Stimulated activated CD4-positive, alpha-beta T cell treated with anti-CD3 and anti-CD28 coated beads, Interleukin-4, amount 100 ng/mL, for 48 hours (primary cell): ENCODE measurements at regions not wholly inside any gene's neighbourhood (a gene's known extent, or its start where the extent isn't known, plus 50 kb on each side); places are given as distances from the start of the nearest gene placed in this dataset.
"Not testable (repeated sequence)": the region's sequence is repeated elsewhere in the genome, so short reads cannot be mapped to it uniquely, and the experiment has no call there.

ENCODE experiments used
- DNase-seq, 2 donors: peaks; one replicate each; pipeline ENCODE4 v3.0.0-alpha.2; 2020; ENCODE audit warnings: low read depth in 2 of 2

DNA sequence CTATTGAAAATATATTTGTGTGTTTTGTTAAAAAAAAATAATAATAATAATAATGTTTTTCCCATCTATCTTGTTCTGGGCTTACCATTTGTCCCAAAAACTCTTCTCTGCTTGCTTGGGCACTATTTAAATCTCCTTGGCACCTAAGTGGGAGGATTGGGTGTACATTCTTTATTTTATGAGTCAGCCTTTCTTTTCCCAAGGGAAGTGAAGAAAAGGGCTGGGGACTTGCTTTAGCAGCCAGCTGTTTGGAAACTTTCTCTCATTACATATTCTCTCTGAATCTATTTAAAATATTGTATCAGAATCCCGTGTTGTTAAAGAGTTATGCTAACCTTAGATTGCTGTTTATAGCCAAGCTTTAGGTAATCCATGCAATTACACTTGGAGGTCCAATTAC is 2332.4 kb downstream of the ARAP2 start:
- DNase-seq, result no peak

DNA sequence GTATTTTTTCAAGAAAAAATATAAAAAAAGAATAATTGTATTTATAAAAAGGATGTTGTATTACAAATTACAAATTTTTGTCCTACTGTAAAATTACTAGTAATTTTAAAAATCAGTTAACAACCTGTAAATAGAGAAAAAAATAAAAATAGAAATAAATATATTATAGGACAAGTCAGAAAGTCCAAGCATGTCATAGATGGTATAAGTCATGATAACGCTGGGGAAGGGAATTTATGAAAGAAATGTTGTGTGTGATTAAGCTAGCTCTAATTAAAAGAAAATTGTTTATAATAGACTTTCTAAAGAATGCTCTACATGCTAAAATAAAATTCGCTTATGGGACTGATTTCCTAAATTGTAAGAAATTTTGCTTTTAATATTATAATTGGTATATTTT is 2329.9 kb downstream of the ARAP2 start:
- DNase-seq, result no peak

DNA sequence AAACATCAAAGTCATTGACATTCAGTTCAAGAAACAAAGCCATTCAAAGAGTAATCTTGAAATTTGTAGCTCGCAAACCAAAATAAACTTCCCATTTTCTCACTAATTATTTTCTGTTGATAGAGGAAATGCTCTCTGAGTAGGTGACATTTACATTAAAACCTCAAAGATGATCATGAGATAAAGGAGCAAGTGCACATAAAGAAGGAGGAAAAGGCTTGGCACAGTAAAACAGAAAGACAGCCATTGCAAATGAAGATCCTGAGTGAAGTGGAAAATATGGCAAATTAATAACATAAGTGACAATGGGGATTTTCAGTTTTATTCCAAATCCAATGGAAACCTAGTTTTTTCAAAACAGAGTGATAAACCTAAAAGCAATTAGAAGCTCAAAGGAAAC is 2320.8 kb downstream of the ARAP2 start:
- no peak for DNase-seq

DNA sequence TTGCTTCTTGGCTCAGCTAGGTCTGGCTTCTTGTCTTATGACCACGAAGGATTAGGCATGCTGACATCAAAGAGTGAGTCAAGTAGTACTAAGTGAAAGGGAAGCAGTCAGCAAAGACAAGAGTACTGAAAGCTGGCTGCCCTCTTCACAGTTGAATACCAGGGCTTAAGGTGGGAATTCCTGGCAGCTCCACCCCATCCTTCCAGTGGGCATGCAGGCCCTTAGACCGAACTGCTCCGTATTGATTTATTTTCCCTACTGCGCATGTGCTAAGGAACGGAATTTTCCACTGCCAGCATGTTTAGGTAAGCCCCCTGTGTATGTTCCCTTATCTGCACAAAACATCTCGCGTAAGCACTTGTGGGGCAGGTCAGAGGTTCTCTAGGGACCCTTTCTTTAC is 2320.1 kb downstream of the ARAP2 start:
- no peak for DNase-seq

DNA sequence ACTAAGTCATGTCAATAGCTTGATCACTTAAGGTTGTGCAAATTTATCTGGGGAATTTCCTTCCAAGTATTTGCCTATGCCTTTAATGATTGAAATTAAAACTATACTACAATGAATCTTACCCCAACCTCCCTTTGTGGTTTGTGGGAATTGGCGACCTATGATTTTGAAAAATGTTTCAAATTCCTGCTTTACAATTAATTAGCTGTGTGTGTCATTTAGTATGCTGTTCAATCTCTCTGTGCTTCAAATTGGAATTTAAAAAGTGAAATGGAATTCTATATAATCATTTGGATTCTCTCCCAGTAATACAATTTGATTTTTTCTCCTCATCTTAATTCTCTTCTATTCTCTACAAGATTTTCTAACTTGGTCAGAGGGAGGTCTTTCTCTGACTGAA is 2319.5 kb downstream of the ARAP2 start:
- DNase-seq, result no peak

DNA sequence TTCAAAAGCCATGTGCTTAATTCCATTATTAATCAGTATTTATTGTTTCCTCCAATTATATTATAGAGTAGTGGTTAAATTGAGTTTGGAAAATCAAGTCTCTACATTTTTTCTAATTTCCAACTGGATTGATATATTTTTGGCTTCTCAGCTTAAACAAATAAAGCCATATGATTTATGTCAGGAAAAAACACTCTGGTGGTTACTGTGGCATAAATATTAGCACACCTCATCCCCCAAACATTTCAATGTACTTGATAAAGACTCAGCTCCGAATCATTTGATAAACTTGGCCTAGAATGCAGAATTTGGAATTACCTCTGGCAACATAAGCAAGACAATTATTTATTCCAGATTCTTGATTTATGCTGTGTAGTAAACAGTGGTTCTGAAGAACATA is 2313.8 kb downstream of the ARAP2 start:
- no peak for DNase-seq

DNA sequence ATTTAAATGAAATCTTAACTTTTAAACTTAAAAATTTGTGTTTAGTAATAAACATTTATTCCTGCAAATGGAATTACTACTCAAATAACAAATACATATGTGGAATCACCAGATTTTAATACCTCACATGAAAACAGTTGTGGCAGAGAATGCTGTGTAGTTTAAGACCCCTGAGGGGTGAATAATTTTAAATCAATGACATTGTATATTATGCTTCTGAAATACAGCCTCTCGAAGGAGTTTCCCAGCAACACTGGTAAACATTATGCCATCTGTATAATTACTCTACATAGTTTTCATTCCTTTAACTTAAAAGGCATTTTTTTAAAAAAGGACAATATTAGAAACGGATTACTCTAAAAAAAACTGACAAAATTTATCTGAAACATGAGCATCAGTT is 2313.3 kb downstream of the ARAP2 start:
- no peak for DNase-seq

DNA sequence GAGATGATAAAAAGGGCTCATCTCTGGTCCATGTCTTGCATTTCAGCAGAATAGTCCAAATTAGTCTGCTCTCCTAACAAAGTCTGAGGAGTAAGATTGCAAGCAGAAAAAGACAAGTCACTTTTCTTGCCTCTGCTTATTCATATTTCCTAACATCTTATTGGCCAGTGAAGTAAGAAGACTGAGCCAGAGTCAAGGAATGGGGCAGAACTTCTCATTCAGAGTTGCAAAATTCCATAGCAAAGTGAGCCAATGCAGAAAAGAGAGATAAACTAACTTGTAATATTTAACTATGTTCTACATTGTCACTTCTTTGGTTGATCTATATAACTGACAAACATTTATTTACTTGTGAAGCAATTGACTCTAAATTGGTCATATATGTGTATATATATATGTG is 2304.0 kb downstream of the ARAP2 start:
- no peak for DNase-seq

DNA sequence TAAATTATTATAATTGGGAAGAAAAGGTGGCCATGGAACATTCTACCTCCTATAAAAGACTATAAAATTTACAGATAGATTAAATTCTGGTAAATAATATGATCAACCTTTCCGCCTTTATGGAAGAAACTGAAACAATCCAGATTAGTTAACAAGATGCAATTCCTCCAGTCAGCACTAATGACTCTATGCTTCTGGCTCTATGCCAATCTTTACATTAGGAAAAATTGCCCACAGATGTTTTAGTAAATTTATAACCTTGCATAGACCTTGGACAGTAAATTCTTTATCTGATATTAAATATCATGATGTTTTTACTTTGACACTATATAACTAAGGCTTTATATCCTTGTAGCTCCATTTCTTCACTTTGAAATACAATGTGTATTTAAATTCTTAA is 2302.5 kb downstream of the ARAP2 start:
- DNase-seq, result no peak

DNA sequence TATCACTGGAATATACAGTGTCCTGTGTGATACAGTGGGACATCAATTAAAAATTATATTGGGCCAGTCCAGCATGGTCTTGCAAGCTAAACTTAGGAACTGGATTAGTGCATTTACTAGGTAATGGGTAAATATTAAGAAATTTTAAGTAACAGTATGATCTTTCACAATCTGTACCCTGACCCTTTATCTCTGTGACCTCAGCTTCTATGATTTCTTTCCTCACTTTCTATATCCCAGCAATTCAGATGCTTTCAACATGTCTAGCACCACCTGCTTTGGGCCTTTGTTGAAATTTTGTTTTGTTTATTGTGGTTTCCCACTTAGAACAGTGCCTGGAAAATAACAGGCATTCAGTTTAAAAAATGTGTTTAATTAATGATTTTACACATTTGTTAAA is 2295.4 kb downstream of the ARAP2 start:
- no peak for DNase-seq

DNA sequence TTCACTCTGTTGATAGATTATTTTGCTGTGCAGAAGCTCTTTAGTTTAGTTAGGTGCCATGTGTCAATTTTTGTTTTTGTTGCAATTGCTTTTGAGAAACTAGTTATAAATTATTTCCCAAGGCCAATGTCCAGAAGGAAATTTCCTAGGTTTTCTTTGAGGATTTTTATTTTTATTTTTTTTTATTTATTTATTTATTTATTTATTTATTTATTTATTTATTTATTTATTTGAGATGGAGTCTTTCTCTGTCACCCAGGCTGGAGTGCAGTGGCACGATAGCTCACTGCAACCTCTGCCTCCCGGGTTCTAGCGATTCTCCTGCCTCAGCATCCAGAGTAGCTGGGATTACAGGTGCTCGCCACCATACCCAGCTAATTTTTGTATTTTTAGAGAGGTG is 2290.5 kb downstream of the ARAP2 start:
- not testable (repeated sequence) for DNase-seq

DNA sequence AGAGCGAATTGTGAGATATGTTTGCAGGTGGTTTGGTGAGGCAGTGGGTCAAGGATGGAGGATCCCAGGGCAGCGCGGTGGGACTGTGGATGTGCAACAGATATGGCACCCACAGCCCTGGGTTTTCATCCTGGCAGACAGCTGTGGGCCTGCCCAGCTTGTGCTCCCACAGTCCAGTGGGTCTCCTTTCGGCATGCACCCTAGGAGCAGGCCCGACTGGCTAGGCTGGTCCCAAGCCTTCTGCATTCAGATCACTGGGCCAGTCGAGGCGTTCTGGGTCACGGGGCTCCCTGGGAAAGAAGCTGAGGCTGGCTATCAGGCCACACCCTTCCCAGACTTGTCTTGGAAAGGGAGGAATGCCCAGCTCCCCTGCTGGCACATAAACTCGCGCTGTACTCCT is 2289.6 kb downstream of the ARAP2 start:
- DNase-seq, result no peak

DNA sequence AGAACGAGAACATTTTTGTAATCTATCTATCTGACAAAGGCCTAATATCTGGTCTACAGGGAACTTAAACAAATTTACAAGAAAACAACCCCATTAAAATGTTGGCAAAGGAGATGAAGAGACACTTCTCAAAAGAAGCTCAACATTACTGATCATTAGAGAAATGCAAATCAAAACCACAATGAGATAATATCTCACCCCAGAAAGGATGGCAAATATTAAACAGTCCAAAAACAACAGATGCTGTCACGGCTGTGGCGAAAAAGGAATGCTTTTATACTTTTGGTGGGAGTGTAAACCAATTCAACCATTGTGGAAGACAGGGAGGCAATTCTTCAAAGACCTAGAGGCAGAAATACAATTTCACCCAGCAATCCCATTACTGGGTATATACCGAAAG is 2284.8 kb downstream of the ARAP2 start:
- DNase-seq, result no peak

DNA sequence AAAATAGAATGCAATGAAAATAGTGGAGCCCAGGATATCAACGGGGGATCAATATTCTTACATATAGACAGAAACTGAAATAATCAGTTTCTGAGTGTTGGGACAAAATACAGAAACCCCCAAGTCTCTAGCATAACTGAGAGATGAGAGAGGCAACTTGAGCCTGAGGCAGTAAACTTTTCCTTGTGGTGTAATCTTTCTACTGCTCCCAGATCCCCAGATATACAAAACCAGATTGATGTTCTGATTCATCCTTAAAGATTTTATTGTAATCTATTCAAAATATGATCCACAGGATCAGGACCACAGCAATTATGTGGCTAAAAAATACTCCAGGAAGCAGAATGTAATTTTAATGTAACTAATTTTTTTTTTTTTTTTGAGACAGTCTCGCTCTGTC is 2282.6 kb downstream of the ARAP2 start:
- DNase-seq, result no peak

DNA sequence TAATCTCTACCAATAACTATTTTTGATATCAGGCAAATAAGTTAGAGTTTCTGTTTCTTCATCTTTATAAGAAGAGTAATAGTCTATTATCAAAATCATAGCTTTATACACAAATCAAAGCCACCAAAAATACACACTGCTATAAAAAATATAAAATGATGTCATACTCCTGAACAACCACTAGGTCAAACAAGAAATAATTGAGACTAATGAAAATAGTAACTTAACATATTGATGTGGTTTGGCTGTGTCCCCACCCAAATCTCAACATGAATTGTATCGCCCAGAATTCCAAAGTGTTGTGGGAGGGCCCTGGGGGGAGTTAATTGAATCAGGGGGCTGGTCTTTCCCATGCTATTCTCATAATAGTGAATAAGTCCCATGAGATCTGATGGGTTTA is 2277.5 kb downstream of the ARAP2 start:
- DNase-seq, result no peak

DNA sequence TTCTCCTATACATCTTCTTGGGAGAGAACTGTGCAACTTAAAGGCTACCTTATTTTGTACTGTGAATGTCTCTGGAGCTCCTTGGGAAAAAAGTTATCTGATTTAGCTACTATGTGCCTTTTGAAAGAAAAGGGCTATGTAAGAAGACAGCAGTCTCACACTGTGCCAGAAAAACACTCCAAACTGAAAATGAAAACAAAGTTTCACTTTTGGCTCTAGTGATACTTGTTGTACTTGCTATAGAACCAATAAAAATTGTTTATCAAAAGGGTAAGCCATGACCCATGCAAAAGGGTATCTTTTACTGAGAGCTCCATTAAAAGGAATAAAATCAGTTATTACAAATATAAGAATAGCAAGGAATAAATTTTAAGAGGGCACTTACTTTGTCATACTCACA is 2270.0 kb downstream of the ARAP2 start:
- DNase-seq, result no peak

DNA sequence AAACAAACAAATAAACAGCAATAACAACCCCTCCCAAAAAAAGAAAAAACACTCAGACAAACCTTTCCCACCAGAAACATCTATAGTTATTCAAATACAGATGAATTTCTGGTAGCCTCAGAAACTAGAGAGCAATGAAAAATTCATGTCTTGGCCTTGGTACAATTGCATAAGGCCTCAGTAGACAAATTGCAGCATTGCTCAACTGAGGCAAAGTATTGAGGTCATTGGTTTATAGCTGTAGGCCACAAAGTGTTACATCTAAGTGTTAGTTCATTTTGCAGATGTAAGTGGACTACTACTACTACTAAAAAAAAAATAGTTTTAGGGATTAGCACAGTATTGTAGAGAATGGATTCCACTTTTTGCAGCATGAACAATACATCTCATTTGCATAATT is 2268.3 kb downstream of the ARAP2 start:
- DNase-seq, result no peak

DNA sequence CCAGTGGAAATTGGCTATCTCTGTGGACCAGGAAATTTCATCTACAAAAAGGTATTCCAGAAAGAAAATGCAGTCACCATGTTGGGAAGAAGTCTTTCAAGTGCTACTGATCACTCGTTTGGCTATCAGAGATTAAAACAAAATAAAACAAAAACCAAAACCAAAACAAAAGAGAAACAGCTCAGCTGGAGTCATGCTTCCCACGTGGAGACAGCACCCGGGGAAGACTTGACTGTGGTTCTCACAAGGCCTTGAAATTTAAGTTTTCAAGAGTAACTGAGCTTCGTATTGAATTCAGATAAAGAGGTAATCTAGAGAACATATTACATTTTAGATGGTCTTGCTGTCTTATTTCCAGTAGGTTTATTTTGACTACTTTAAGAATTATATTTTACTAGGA is 2264.5 kb downstream of the ARAP2 start:
- not testable (repeated sequence) for DNase-seq

DNA sequence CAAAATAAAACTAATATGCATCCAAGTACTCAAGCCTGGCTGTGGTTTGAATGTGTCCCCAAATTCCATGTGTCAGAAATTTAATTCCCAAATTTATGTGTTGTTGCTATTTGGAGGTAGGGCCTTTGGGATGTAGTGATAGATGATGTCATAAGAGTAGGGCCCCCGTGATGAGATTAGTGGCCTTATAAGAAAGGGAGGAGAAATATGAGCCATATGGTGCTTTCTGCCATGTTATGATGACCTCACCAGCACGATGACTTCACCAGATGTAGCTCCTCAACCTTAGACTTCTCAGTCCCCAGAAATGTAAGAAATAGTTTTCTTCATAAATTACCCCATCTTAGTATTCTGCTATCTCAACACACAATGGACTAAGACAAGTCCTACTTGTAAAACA is 2264.0 kb downstream of the ARAP2 start:
- no peak for DNase-seq

DNA sequence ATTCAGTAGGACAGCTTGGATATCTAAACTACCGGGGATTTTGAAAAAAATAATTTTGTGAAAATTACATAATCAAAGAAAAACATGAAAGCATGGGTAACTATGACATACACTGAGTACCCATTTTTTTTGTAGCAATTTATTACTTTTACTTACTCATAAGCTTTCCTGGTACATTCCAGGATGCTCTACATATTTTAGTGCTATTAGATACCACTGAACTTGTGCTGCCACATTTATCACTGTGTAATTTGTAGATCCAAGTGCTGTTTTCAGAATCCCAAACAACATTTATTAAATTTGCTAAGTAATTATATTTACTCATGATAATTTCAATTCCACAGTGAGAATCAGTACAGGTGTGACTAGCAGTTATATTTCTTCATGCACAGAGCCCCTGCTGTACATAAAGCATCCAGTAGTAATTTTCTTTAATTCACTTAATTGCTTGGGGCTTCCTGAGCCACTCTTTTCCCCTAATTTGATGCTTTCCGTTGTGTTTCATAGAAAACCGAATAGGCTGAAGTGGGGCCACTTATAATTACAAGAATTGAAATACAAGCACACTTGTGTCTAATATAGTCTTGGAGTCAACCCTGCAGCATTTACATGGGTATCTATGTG is 2254.4 kb downstream of the ARAP2 start:
- no peak for DNase-seq

DNA sequence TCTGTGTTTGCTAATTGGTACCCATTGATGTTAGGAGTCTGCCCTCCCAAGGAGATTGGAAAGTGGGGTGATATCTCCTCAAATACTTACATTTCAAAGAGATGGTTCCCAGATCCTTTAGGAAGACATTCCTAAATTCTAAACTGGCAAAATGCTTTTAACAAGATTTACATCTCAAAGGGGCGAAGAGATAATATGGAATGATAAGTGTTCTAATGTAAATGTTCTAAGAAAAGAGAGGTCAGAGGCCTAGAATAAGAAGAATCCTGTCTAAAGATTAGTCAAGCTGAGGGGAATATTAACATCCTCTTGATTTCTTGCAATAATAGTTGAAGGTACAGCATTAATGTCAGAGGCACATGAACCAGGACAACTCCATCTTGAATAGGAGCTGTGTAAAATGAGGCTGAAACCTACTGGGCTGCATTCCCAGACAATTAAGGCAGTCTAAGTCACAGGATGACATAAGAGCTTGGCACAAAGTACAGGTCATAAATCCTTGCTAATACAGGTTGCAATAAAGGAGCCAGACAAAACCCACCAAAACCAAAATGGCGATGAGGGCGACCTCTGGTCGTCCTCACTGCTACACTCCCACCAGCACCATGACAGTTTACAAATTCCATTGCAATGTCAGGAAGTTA is 2248.1 kb downstream of the ARAP2 start:
- DNase-seq, result no peak

DNA sequence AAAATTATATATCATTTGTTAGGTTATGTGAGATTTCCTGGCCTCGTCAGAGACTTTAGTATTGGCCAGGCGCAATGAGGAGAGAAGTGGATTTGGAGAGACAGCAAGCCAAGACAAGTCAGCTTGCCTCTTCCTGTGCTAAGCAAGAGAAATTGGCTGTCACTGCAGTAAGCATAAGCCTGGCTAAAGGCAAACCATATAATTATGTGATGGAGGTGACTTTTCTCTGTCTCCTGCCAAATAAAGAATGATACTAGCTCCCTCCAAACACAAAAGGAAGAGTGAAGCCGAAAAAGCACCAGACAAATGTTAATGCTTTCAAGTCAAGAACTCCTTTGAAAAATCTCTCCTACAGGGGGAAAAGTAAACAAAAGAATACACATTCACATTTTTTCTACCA is 2246.0 kb downstream of the ARAP2 start:
- no peak for DNase-seq

DNA sequence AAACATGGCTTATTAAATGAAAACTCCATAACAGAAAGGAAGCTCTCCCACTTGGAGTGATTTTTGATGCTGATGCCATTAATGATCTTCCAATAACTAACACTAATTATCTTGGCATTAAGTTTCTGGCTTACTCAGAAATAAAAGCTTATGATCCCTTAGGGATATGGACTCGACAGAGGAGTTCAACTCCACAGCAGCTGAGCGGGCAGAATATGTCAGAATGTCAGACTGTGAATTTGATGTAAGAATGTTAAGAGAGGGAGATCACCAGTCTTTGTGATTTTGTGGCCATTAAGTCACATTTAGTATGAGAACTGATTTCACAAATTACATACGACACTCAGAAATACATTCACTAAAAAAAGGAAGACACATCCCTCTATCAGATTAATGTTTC is 2244.0 kb downstream of the ARAP2 start:
- no peak for DNase-seq

DNA sequence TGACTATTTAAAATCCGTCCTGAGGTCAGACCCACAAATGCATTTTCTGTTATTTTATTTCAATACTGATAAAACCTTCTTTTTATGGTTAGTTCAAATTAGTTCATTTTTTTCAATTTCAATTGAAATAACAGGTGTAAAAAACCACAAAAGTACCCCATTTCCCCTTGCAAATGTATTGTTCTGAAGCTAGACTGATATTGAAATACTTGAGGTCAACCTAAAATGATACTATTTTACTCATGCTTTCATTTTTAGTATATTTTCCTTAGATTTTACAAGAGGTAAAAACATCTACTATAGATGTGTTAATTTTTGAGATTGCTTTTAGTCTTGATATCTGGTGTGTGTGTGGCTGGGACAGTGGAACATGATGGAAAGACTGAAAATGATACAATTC is 2237.8 kb downstream of the ARAP2 start:
- not testable (repeated sequence) for DNase-seq
